Activated T-cell treated with anti-CD3 and anti-CD28 coated beads, Interleukin-2, amount 50 U/mL, for 72 hours (primary cell): ENCODE measurements at regions not wholly inside any gene's neighbourhood (a gene's known extent, or its start where the extent isn't known, plus 50 kb on each side); places are given as distances from the start of the nearest gene placed in this dataset.

Experiments
- ATAC-seq, 2 donors: fragments of 150-1000 bp; cut with Tn5 transposase; replicated peaks in 1 of 2; 2 replicates each; pipeline ENCODE4 v1.10.0; 2021; ENCODE audit warnings: moderate library complexity in 2 of 2, mild to moderate bottlenecking in 1 of 2
- DNase-seq, 2 donors: peaks; one replicate each; pipeline ENCODE4 v3.0.0; 2021 to 2022; ENCODE audit warnings: mixed read lengths in 1 of 2
- H3K27ac Mint-ChIP-seq: one replicate; pipeline ENCODE4 v1.8.0; 2022; ENCODE audit warnings: mild to moderate bottlenecking, moderate library complexity, mixed read lengths
- H3K27me3 Mint-ChIP-seq: one replicate; pipeline ENCODE4 v1.8.0; 2022; ENCODE audit warnings: low read depth, mixed read lengths
- H3K36me3 Mint-ChIP-seq, 2 donors: one replicate each; pipeline ENCODE4 v1.8.0; 2022; ENCODE audit warnings: mixed read lengths in 2 of 2, mild to moderate bottlenecking in 1 of 2; ENCODE audit not compliant: insufficient read depth in 2 of 2
- H3K4me1 Mint-ChIP-seq: one replicate; pipeline ENCODE4 v1.8.0; 2022; ENCODE audit warnings: low read depth, mixed read lengths
- H3K4me3 Mint-ChIP-seq, 2 donors: one replicate each; pipeline ENCODE4 v1.8.0; 2022; ENCODE audit warnings: mild to moderate bottlenecking in 2 of 2, mixed read lengths in 2 of 2, moderate library complexity in 2 of 2
- H3K9me3 Mint-ChIP-seq, 2 donors: one replicate each; pipeline ENCODE4 v1.8.0; 2022; ENCODE audit warnings: mixed read lengths in 2 of 2

DNA sequence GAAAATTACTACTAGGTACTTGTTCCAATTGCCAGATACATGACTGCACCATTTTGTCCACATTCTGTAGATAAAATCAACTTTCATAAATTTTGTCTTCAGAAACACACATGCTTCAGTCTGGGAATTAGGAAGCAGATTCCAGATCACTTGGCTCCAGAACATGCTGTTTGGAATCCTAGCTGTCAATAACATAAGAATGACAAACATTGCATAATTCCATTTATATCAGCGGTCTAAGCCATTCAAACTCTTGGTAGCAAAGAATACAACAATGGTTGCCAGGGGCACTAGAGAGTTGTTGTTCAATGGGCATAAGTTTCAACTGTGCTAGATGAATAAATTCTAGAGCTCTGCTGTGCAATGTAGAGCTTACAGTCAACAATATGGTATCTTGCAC is 1112.1 kb upstream of the AGA start:
- H3K27ac Mint-ChIP-seq: no peak overlapping the region
- no peak overlapping the region for H3K4me3 Mint-ChIP-seq
- no peak for ATAC-seq
- DNase-seq: no peak
- no peaks in the 10 kb centered on the region for H3K4me1 Mint-ChIP-seq
- peaks cover 1 to 6% of the 10 kb centered on the region in 2 donors for H3K9me3 Mint-ChIP-seq
- no peaks in the 10 kb centered on the region for H3K36me3 Mint-ChIP-seq
- no peaks in the 10 kb centered on the region for H3K27me3 Mint-ChIP-seq

DNA sequence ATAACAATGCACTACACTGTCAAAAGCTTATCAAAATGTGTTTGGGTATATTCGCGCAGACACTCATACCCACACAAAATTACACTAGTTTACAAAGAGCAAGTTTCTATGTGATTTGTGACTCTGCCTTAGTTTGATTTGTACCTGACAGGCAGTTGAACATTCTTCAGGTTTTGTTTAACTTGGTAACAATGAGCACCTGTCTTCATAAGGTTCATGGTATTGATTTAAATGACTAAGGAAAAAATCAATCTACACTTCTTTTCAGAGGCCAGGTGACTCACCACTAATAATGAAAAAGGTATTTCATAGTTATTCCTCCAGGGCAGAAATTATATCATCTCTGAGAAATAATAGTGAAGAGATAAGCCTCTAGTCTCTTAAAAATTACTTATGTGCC is 1114.6 kb upstream of the AGA start:
- no peak for ATAC-seq
- H3K4me3 Mint-ChIP-seq: no peak overlapping the region

DNA sequence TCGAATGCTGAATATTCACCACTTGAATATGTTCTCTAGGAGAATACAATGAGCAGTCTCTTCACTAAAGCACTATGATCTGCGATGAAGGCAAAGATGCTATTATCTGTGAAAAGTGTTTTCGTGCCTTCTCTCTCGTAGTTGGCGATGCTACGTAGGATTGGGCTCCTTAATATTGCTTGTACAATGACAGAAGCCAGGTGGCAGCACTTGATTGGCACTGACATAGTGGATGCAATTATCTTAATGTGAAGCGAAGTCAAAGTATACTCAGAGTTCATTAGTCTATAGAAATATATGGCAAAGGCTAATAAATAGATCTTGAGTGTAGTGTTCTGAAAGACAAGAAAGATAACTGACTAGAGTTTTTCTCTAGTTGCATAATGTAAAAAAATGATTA is 1135.7 kb upstream of the AGA start:
- Mint-ChIP-seq H3K4me3 (no peak overlapping the region), H3K9me3 (peaks cover 0 to 6% of the 10 kb centered on the region in 2 donors), H3K36me3 (no peaks in the 10 kb centered on the region), H3K4me1 (no peaks in the 10 kb centered on the region), H3K27ac (no peak overlapping the region), H3K27me3 (no peaks in the 10 kb centered on the region)
- ATAC-seq (no peak), DNase-seq (no peak)

More for the DNA sequence above, 1114.6 kb upstream of the AGA start:
- no peaks in the 10 kb centered on the region for H3K27me3 Mint-ChIP-seq
- H3K4me1 Mint-ChIP-seq: no peaks in the 10 kb centered on the region
- DNase-seq: no peak
- no peak overlapping the region for H3K27ac Mint-ChIP-seq
- no peaks in the 10 kb centered on the region for H3K36me3 Mint-ChIP-seq
- peaks cover 3 to 6% of the 10 kb centered on the region in 2 donors for H3K9me3 Mint-ChIP-seq

DNA sequence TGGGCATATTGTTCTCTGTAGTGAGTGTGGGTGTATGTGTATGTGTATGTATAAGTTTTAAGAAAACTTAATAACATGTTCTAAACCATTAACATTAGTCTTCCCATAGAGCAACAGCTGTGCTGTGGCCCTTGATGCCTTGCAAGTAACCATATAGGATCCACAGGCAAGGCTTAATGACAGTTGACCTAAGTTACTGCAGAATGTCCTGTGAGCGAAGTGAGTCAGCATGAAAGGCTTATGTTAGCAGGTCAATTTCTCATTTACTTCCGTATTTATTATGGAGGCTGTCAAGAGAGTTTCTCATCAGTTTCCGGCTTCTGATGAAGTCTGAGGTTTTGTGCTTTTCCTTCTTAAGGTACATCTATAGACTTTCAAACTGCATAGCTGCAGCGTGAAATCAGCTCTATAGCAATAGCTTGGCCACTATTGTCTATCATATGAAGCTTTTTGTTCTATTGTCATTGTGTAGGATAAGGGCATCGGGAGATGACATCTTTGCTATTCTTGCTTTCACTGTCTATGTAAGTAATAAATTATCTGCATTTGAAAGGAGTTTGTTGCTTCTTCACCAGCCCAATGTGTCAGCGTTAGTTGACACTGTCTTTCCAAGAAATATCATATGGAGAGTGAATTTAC is 1153.4 kb upstream of the AGA start:
- no peaks in the 10 kb centered on the region for H3K36me3 Mint-ChIP-seq
- H3K4me1 Mint-ChIP-seq: no peaks in the 10 kb centered on the region
- H3K9me3 Mint-ChIP-seq: peaks cover 3 to 11% of the 10 kb centered on the region in 2 donors
- ATAC-seq (no peak), DNase-seq (no peak)
- no peak overlapping the region for H3K4me3 Mint-ChIP-seq
- H3K27me3 Mint-ChIP-seq: no peaks in the 10 kb centered on the region
- no peak overlapping the region for H3K27ac Mint-ChIP-seq

- no peak overlapping the region for H3K4me3 Mint-ChIP-seq
- H3K4me1 Mint-ChIP-seq: no peaks in the 10 kb centered on the region
- ATAC-seq (no peak), DNase-seq (no peak)
- no peaks in the 10 kb centered on the region for H3K27me3 Mint-ChIP-seq
- H3K9me3 Mint-ChIP-seq: peaks cover 3 to 12% of the 10 kb centered on the region in 2 donors
- no peaks in the 10 kb centered on the region for H3K36me3 Mint-ChIP-seq
- no peak overlapping the region for H3K27ac Mint-ChIP-seq
These were observed 1156.4 kb upstream of the AGA start for GRCh38 chr4:178598672-178599071.

DNA sequence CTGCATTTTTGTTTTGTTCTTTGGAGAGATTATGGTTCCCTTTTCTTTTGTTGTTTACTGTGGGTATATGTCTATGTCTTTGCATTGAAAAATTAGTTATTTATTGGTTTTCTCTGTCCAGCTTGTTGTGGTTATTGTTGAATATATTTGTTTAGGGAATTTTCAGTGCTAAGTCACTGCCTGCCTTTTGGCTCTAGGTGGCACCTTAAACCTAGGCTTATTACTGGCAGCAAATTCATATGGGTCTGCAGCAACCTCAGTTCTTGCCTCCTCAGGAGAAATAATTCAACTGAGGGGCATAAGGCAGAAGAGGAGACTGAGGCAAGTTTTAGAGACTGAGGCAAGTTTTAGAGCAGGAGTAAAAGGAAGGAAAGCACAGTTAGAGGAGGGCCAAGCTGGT is 1157.3 kb upstream of the AGA start:
- H3K4me1 Mint-ChIP-seq: no peaks in the 10 kb centered on the region
- ATAC-seq (no peak), DNase-seq (no peak)
- no peaks in the 10 kb centered on the region for H3K27me3 Mint-ChIP-seq
- H3K36me3 Mint-ChIP-seq: no peaks in the 10 kb centered on the region
- no peak overlapping the region for H3K27ac Mint-ChIP-seq
- peaks cover 3 to 12% of the 10 kb centered on the region in 2 donors for H3K9me3 Mint-ChIP-seq
- no peak overlapping the region for H3K4me3 Mint-ChIP-seq

GRCh38 chr4:178602833-178603232 is 1160.6 kb upstream of the AGA start:
- no peak overlapping the region for H3K27ac Mint-ChIP-seq
- H3K36me3 Mint-ChIP-seq: no peaks in the 10 kb centered on the region
- H3K27me3 Mint-ChIP-seq: no peaks in the 10 kb centered on the region
- H3K4me3 Mint-ChIP-seq: no peak overlapping the region
- DNase-seq: no peak
- H3K4me1 Mint-ChIP-seq: no peaks in the 10 kb centered on the region
- peaks cover 5 to 13% of the 10 kb centered on the region in 2 donors for H3K9me3 Mint-ChIP-seq
- ATAC-seq: no peak

GRCh38 chr4:178611062-178611461 is 1168.8 kb upstream of the AGA start:
- Mint-ChIP-seq H3K27me3 (no peaks in the 10 kb centered on the region), H3K36me3 (peaks cover 0 to 1% of the 10 kb centered on the region in 2 donors), H3K4me1 (no peaks in the 10 kb centered on the region), H3K9me3 (peaks cover 2 to 10% of the 10 kb centered on the region in 2 donors), H3K27ac (no peak overlapping the region), H3K4me3 (no peak overlapping the region)
- ATAC-seq: no peak
- DNase-seq: no peak

GRCh38 chr4:178612733-178613132 is 1170.5 kb upstream of the AGA start:
- H3K9me3 Mint-ChIP-seq: peaks cover under 1 to 8% of the 10 kb centered on the region in 2 donors
- H3K4me3 Mint-ChIP-seq: no peak overlapping the region
- ATAC-seq (no peak), DNase-seq (no peak)
- peaks cover 0 to 1% of the 10 kb centered on the region in 2 donors for H3K36me3 Mint-ChIP-seq
- no peaks in the 10 kb centered on the region for H3K4me1 Mint-ChIP-seq
- no peaks in the 10 kb centered on the region for H3K27me3 Mint-ChIP-seq
- no peak overlapping the region for H3K27ac Mint-ChIP-seq

- no peak for DNase-seq
- ATAC-seq: no peak
- Mint-ChIP-seq H3K27ac (no peak overlapping the region), H3K36me3 (no peaks in the 10 kb centered on the region), H3K9me3 (peaks cover 2 to 4% of the 10 kb centered on the region in 2 donors), H3K4me3 (no peak overlapping the region), H3K27me3 (no peaks in the 10 kb centered on the region), H3K4me1 (no peaks in the 10 kb centered on the region)
These were observed 1190.2 kb upstream of the AGA start for GRCh38 chr4:178632415-178632814.

- no peak overlapping the region for H3K27ac Mint-ChIP-seq
- peaks cover 2 to 12% of the 10 kb centered on the region in 2 donors for H3K9me3 Mint-ChIP-seq
- H3K27me3 Mint-ChIP-seq: no peaks in the 10 kb centered on the region
- ATAC-seq: no peak
- H3K36me3 Mint-ChIP-seq: no peaks in the 10 kb centered on the region
- H3K4me3 Mint-ChIP-seq: no peak overlapping the region
- no peaks in the 10 kb centered on the region for H3K4me1 Mint-ChIP-seq
- no peak for DNase-seq
These were observed 1191.0 kb upstream of the AGA start for GRCh38 chr4:178633263-178633662.

- H3K36me3 Mint-ChIP-seq: no peaks in the 10 kb centered on the region
These were observed 1222.4 kb upstream of the AGA start for GRCh38 chr4:178664621-178665020.

GRCh38 chr4:178665916-178666315 is 1223.7 kb upstream of the AGA start:
- no peaks in the 10 kb centered on the region for H3K4me1 Mint-ChIP-seq
- H3K9me3 Mint-ChIP-seq: peaks cover 4 to 13% of the 10 kb centered on the region in 2 donors
- H3K27me3 Mint-ChIP-seq: no peaks in the 10 kb centered on the region
- DNase-seq: no peak
- H3K4me3 Mint-ChIP-seq: no peak overlapping the region
- H3K36me3 Mint-ChIP-seq: no peaks in the 10 kb centered on the region
- no peak overlapping the region for H3K27ac Mint-ChIP-seq
- no peak for ATAC-seq

More at GRCh38 chr4:178664621-178665020, 1222.4 kb upstream of the AGA start:
- DNase-seq (no peak), ATAC-seq (no peak)
- H3K27ac Mint-ChIP-seq: no peak overlapping the region
- no peak overlapping the region for H3K4me3 Mint-ChIP-seq
- H3K27me3 Mint-ChIP-seq: no peaks in the 10 kb centered on the region
- H3K4me1 Mint-ChIP-seq: no peaks in the 10 kb centered on the region
- peaks cover 3 to 7% of the 10 kb centered on the region in 2 donors for H3K9me3 Mint-ChIP-seq

- no peaks in the 10 kb centered on the region for H3K27me3 Mint-ChIP-seq
- DNase-seq: no peak
- no peak overlapping the region for H3K27ac Mint-ChIP-seq
- no peak for ATAC-seq
- no peaks in the 10 kb centered on the region for H3K4me1 Mint-ChIP-seq
- H3K9me3 Mint-ChIP-seq: peaks cover 4 to 13% of the 10 kb centered on the region in 2 donors
- H3K4me3 Mint-ChIP-seq: no peak overlapping the region
- no peaks in the 10 kb centered on the region for H3K36me3 Mint-ChIP-seq
These were observed 1229.5 kb upstream of the AGA start for GRCh38 chr4:178671766-178672165.
